HG03457 (cell line): ENCODE measurements at regions not wholly inside any gene's neighbourhood (a gene's known extent, or its start where the extent isn't known, plus 50 kb on each side); places are given as distances from the start of the nearest gene placed in this dataset.

Experiments used
- ATAC-seq: cut with Tn5 transposase; IDR thresholded peaks from one replicate; pipeline ENCODE4 v1.9.1; 2021; ENCODE audit warnings: moderate number of reproducible peaks; ENCODE audit not compliant: unreplicated experiment

GRCh38 chr1:244218220-244218619 lies 167.1 kb downstream of the ZBTB18 start:
- no peak for ATAC-seq

- ATAC-seq: no peak
Measured at GRCh38 chr1:244219149-244219548, 168.1 kb downstream of the ZBTB18 start.

- no peak for ATAC-seq
Measured at GRCh38 chr1:244219802-244220201, 168.7 kb downstream of the ZBTB18 start.

- ATAC-seq: no peak
Measured at GRCh38 chr1:244220410-244220809, 169.3 kb downstream of the ZBTB18 start.

- no peak for ATAC-seq
Measured at GRCh38 chr1:244221991-244222390, 170.9 kb downstream of the ZBTB18 start.

- no peak for ATAC-seq
Measured at GRCh38 chr1:244224487-244225430, 173.7 kb downstream of the ZBTB18 start.

GRCh38 chr1:244226435-244226834 lies 175.4 kb downstream of the ZBTB18 start:
- ATAC-seq: no peak

GRCh38 chr1:244230470-244230869 lies 179.4 kb downstream of the ZBTB18 start:
- ATAC-seq: no peak

GRCh38 chr1:244231193-244231571 lies 180.1 kb downstream of the ZBTB18 start:
- ATAC-seq: no peak

- ATAC-seq: no peak
Measured at GRCh38 chr1:244231572-244232315, 180.7 kb downstream of the ZBTB18 start.

GRCh38 chr1:244234009-244234643 lies 183.0 kb downstream of the ZBTB18 start:
- no peak for ATAC-seq

GRCh38 chr1:244235157-244235556 lies 184.1 kb downstream of the ZBTB18 start:
- no peak for ATAC-seq

GRCh38 chr1:244236101-244236500 lies 185.0 kb downstream of the ZBTB18 start:
- no peak for ATAC-seq

- no peak for ATAC-seq
Measured at GRCh38 chr1:244236721-244237120, 185.6 kb downstream of the ZBTB18 start.

GRCh38 chr1:244237445-244237844 lies 186.4 kb downstream of the ZBTB18 start:
- ATAC-seq: no peak

- no peak for ATAC-seq
Measured at GRCh38 chr1:244239261-244239770, 188.2 kb downstream of the ZBTB18 start.

- ATAC-seq: no peak
Measured at GRCh38 chr1:244241438-244241837, 190.4 kb downstream of the ZBTB18 start.

GRCh38 chr1:244242446-244242845 lies 191.4 kb downstream of the ZBTB18 start:
- ATAC-seq: no peak

GRCh38 chr1:244246334-244246733 lies 195.3 kb downstream of the ZBTB18 start:
- ATAC-seq: no peak

GRCh38 chr1:244248426-244248825 lies 197.3 kb downstream of the ZBTB18 start:
- no peak for ATAC-seq

GRCh38 chr1:244252211-244252610 lies 199.5 kb downstream of the ADSS2 start:
- no peak for ATAC-seq
